ENCODE measurements at regions not wholly inside any gene's neighbourhood (a gene's known extent, or its start where the extent isn't known, plus 50 kb on each side); places are given as distances from the start of the nearest gene placed in this dataset.

DNA sequence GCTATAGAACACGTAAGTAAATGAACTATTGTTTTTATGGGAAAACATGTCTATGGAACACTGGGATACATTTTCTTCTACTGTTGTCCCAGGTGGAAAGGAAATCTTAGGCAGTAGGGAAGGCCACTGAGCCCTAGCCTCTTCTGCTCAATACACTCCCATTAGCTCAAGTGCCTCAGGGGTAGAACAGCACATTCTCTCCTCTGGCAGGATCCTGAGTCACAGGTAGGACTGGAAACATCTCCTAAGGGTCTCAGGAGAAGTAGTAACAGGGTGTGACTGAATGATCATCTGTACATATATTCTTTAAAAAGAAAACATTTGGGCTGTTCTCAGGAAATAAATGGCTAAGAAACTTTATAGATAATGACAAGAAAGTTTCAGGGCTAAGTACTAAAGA is 175.6 kb upstream of the ESRRG start:
- TF ChIP-seq POU2F2 (IDR thresholded peaks at IDR 0.05; ENCODE audit: borderline replicate concordance, low read depth, low read length) (no peak), SUPT20H (IDR thresholded peaks at IDR 0.05; ENCODE audit: borderline replicate concordance, control insufficient read depth, low read depth, low read length) (no peak), TAF1 (IDR thresholded peaks at IDR 0.05; ENCODE audit: borderline replicate concordance, low read depth, low read length) (no peak), POLR2AphosphoS5 (IDR thresholded peaks at IDR 0.05; ENCODE audit: low read length) (no peak), CHD4 (IDR thresholded peaks at IDR 0.05) (no peak), NR2C2 (IDR thresholded peaks at IDR 0.05; ENCODE audit: borderline replicate concordance, control insufficient read depth, insufficient read length, low read depth) (no peak), NRF1 (conservative IDR thresholded peaks at IDR 0.05; ENCODE audit: low read depth, low read length) (no peak), POLR2A (IDR thresholded peaks at IDR 0.05; ENCODE audit: low read depth, low read length) (no peak), CHD1 (IDR thresholded peaks at IDR 0.05; ENCODE audit: low read depth, low read length) (no peak)
- TF ChIP-seq, protein P1, sequence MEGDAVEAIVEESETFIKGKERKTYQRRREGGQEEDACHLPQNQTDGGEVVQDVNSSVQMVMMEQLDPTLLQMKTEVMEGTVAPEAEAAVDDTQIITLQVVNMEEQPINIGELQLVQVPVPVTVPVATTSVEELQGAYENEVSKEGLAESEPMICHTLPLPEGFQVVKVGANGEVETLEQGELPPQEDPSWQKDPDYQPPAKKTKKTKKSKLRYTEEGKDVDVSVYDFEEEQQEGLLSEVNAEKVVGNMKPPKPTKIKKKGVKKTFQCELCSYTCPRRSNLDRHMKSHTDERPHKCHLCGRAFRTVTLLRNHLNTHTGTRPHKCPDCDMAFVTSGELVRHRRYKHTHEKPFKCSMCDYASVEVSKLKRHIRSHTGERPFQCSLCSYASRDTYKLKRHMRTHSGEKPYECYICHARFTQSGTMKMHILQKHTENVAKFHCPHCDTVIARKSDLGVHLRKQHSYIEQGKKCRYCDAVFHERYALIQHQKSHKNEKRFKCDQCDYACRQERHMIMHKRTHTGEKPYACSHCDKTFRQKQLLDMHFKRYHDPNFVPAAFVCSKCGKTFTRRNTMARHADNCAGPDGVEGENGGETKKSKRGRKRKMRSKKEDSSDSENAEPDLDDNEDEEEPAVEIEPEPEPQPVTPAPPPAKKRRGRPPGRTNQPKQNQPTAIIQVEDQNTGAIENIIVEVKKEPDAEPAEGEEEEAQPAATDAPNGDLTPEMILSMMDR (IDR thresholded peaks at IDR 0.05 in 2 of 3, conservative IDR thresholded peaks at IDR 0.05 in 1 of 3; ENCODE audit: control insufficient read depth in 2 of 3, extremely low read depth in 1 of 3, insufficient read depth in 1 of 3, low read depth in 3 of 3, low read length in 3 of 3): no peak
- TF ChIP-seq, protein P2, sequence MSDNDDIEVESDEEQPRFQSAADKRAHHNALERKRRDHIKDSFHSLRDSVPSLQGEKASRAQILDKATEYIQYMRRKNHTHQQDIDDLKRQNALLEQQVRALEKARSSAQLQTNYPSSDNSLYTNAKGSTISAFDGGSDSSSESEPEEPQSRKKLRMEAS (IDR thresholded peaks at IDR 0.05; ENCODE audit: low read depth, low read length): no peak
- TF ChIP-seq, protein P3, sequence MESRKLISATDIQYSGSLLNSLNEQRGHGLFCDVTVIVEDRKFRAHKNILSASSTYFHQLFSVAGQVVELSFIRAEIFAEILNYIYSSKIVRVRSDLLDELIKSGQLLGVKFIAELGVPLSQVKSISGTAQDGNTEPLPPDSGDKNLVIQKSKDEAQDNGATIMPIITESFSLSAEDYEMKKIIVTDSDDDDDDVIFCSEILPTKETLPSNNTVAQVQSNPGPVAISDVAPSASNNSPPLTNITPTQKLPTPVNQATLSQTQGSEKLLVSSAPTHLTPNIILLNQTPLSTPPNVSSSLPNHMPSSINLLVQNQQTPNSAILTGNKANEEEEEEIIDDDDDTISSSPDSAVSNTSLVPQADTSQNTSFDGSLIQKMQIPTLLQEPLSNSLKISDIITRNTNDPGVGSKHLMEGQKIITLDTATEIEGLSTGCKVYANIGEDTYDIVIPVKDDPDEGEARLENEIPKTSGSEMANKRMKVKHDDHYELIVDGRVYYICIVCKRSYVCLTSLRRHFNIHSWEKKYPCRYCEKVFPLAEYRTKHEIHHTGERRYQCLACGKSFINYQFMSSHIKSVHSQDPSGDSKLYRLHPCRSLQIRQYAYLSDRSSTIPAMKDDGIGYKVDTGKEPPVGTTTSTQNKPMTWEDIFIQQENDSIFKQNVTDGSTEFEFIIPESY (IDR thresholded peaks at IDR 0.05): no peak

Measured in GM12878 (cell line).